ENCODE measurements at regions not wholly inside any gene's neighbourhood (a gene's known extent, or its start where the extent isn't known, plus 50 kb on each side); places are given as distances from the start of the nearest gene placed in this dataset.

GRCh38 chr9:6152788-6153187, 62.8 kb upstream of the IL33 start:
- no peak for FAIRE-seq
- no peak for TF ChIP-seq RNF2 (IDR thresholded peaks at IDR 0.05; ENCODE audit: borderline replicate concordance, low read depth, low read length, missing control alignments, poor library complexity, severe bottlenecking)
- TF ChIP-seq RBBP5 (IDR thresholded peaks at IDR 0.05; ENCODE audit: borderline replicate concordance, low read depth, low read length), result no peak
- no peak for TF ChIP-seq EGR1 (IDR thresholded peaks at IDR 0.05; ENCODE audit: borderline replicate concordance, low read depth, low read length)
- TF ChIP-seq CBX8 (IDR thresholded peaks at IDR 0.05; ENCODE audit: borderline replicate concordance, low read depth, low read length), result no peak
- TF ChIP-seq SIRT6 (IDR thresholded peaks at IDR 0.05; ENCODE audit: low read length), result no peak
- TF ChIP-seq SP2 (IDR thresholded peaks at IDR 0.05; ENCODE audit: low read length), result no peak
- no peak for TF ChIP-seq TCF12 (IDR thresholded peaks at IDR 0.05; ENCODE audit: low read depth, low read length)
- TF ChIP-seq KDM5A (IDR thresholded peaks at IDR 0.05; ENCODE audit: low read length), result no peak
- no peak for TF ChIP-seq SAP30 (IDR thresholded peaks at IDR 0.05; ENCODE audit: insufficient read depth, insufficient replicate concordance, low read length)
- no peak for TF ChIP-seq E2F6 (IDR thresholded peaks at IDR 0.05)

More at GRCh38 chr9:6152788-6153187, 62.8 kb upstream of the IL33 start:
- H3K4ac ChIP-seq (replicated peaks; ENCODE audit: insufficient read length, low read depth, low read length), result no peak overlapping the region
- no peaks in the 10 kb centered on the region for H3K4me1 ChIP-seq (replicated peaks in 1 of 4; ENCODE audit: control insufficient read depth in 3 of 4, insufficient read depth in 4 of 4, low read length in 3 of 4)
- H2AK5ac ChIP-seq (ENCODE audit: low read depth, low read length), result no peak overlapping the region
- H4K5ac ChIP-seq (ENCODE audit: insufficient read length, low read depth, low read length), result no peak overlapping the region
- no peak overlapping the region for H2AFZ ChIP-seq (ENCODE audit: low read length)
- no peaks in the 10 kb centered on the region for H4K20me1 ChIP-seq (replicated peaks in 1 of 2; ENCODE audit: control insufficient read depth in 1 of 2, insufficient read depth in 2 of 2, low read length in 2 of 2)
- H3K27ac ChIP-seq (ENCODE audit: low read depth, low read length), result no peak overlapping the region
- no peak overlapping the region for H3K23ac ChIP-seq (ENCODE audit: insufficient read length)
- H2BK12ac ChIP-seq (ENCODE audit: low read depth, low read length), result no peak overlapping the region
- H3K9ac ChIP-seq (replicated peaks in 1 of 4; ENCODE audit: extremely low read depth in 1 of 4, low read depth in 3 of 4, low read length in 3 of 4), result no peak overlapping the region
- no peak overlapping the region for H2BK120ac ChIP-seq (replicated peaks; ENCODE audit: low read depth, low read length)
- no peak overlapping the region for H3K56ac ChIP-seq (replicated peaks; ENCODE audit: insufficient read length, low read depth, low read length)
- H3K9me3 ChIP-seq (ENCODE audit: insufficient read depth in 2 of 2, low read depth in 1 of 2, low read length in 1 of 2), result no peaks in the 10 kb centered on the region
- no peak overlapping the region for H2BK20ac ChIP-seq (ENCODE audit: low read length)
- H3K79me1 ChIP-seq (ENCODE audit: low read depth, low read length), result no peaks in the 10 kb centered on the region
- no peak overlapping the region for H3K14ac ChIP-seq (ENCODE audit: insufficient read length)
- H4K91ac ChIP-seq (replicated peaks; ENCODE audit: insufficient read length, low read length), result no peak overlapping the region
- no peak overlapping the region for H3K18ac ChIP-seq (ENCODE audit: extremely low read depth, low read length)
- H3K36me3 ChIP-seq (ENCODE audit: control insufficient read depth in 2 of 4, insufficient read depth in 4 of 4, low read length in 3 of 4), result no peaks in the 10 kb centered on the region
- no peak overlapping the region for H3K4me3 ChIP-seq (ENCODE audit: extremely low read depth in 1 of 4, insufficient read depth in 2 of 4, low read depth in 3 of 4, low read length in 4 of 4)
- no peak overlapping the region for H3K4me2 ChIP-seq (ENCODE audit: insufficient read depth in 1 of 2, low read depth in 2 of 2, low read length in 2 of 2)
- WGBS, 2 experiments (ENCODE audit: extremely low coverage in 1 of 2, insufficient coverage in 1 of 2, insufficient read length in 1 of 2, insufficient replicate concordance in 2 of 2, low coverage in 1 of 2, low lambda C conversion rate in 2 of 2, missing lambda C conversion rate in 1 of 2), result 75% methylated on average over 4 of the region's 4 CpGs; no CpG with 5 or more reads in 1 of the 2 experiments
- no peak overlapping the region for H2BK5ac ChIP-seq (ENCODE audit: low read depth, low read length)
- no peaks in the 10 kb centered on the region for H3K79me2 ChIP-seq (ENCODE audit: control insufficient read depth in 1 of 2, insufficient read depth in 2 of 2, low read length in 2 of 2)
- no peak overlapping the region for H4K8ac ChIP-seq (ENCODE audit: extremely low read depth, insufficient read depth, low read length)
- no peaks in the 10 kb centered on the region for H3K23me2 ChIP-seq (ENCODE audit: low read depth, low read length)
- no peak for DNase-seq (ENCODE audit: low read depth in 1 of 2, low spot score in 2 of 2)
- no peak overlapping the region for H2BK15ac ChIP-seq (ENCODE audit: low read length)
- POLR2A ChIA-PET (ENCODE audit: partially characterized antibody), result no interaction called here
- CTCF ChIA-PET (ENCODE audit: partially characterized antibody), result no interaction called here
- H3K27me3 ChIP-seq (replicated peaks in 1 of 4; ENCODE audit: control insufficient read depth in 3 of 4, extremely low read depth in 1 of 4, insufficient read depth in 3 of 4, low read length in 3 of 4), result no peaks in the 10 kb centered on the region

Measured in H1 (cell line).